Esophagus squamous epithelium (tissue), 4 donors: ENCODE measurements at regions not wholly inside any gene's neighbourhood (a gene's known extent, or its start where the extent isn't known, plus 50 kb on each side); places are given as distances from the start of the nearest gene placed in this dataset.

Source experiments
- CTCF ChIP-seq, 6 experiments: fragments of 450-650 bp in 4 of 6; fragments of 200-600 bp in 2 of 6; sonication (generic) in 2 of 6; IDR thresholded peaks; one replicate each; pipeline ENCODE4 v1.5.1; 2016 to 2019; ENCODE audit warnings: antibody characterized with exemption in 6 of 6, mild to moderate bottlenecking in 4 of 6, moderate library complexity in 4 of 6
- POLR2A ChIP-seq, 4 donors: fragments of 450-650 bp; IDR thresholded peaks; one replicate each; pipeline ENCODE4 v1.6.1; 2017; ENCODE audit warnings: antibody characterized with exemption in 4 of 4, mild to moderate bottlenecking in 4 of 4, moderate library complexity in 3 of 4

- TF ChIP-seq CTCF (IDR thresholded peaks at IDR 0.05) (no peak), POLR2A (IDR thresholded peaks at IDR 0.05) (no peak)
Measured at GRCh38 chr3:69553888-69554287, 168.0 kb upstream of the FRMD4B start.
